ENCODE measurements at regions not wholly inside any gene's neighbourhood (a gene's known extent, or its start where the extent isn't known, plus 50 kb on each side); places are given as distances from the start of the nearest gene placed in this dataset.

DNA sequence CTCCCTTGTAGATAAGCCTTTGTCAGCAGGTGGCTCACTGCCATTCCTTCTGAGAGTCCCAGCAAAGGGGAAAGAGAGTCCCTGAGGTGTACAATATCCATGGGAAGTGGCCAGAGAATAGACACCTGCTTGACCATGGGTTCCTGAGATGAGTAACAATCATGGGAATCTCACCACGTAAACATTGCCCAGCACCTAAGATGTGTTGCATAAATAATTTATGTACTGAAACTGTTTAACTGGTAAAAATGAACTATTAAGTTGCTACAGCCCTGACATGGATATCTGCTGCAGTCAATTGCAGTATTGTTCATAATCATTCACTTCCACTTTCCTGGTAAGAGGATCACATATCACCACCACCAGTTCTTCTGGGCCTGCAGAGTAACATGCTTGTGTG is 123.8 kb upstream of the INHBA start:
- DNase-seq: no peak

DNA sequence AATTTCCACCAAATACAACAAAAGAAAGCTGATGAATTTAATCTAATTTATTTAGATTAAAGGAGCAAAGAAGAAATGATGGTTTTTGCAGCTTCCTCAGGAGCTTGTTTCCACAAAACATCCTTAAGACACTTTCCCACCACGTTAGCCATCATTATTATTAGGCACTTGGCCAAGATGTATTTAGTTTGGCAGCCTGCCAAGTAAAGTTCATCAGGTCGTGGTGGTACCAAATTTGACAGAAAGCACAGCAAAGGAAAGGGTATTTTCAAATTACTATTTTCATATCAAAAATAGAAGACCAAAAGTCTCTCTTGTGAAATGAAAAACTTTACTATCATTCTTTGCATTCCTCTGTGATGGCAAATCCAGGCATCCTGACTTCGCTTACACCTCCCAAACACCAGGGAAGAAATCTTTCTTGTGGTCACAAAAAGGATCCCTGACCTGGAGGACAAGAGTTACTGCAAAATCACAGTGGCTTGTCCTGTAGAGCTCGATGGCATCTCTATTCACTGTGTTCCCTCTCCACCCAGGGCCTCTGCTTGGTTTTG is 123.1 kb upstream of the INHBA start:
- DNase-seq: peak; percentile 2

DNA sequence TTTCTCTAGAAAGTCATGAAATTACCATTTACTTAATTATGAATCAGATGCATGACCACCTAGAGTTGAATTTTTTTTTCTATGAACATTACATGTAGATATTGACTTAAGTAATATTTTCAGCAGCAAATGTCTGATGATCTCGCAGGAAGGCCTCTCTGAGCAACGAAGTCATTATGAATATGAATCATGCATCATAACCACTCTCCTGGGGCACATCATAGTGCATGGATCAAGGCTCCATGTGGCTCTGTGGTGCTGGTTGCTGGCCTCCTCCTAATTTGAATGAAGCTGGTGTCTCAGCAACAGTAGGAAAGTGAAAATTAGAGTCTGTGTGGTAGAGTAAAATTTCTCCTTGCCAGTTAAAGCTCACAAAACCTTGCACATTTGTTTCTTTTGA is 121.4 kb upstream of the INHBA start:
- DNase-seq: no peak

DNA sequence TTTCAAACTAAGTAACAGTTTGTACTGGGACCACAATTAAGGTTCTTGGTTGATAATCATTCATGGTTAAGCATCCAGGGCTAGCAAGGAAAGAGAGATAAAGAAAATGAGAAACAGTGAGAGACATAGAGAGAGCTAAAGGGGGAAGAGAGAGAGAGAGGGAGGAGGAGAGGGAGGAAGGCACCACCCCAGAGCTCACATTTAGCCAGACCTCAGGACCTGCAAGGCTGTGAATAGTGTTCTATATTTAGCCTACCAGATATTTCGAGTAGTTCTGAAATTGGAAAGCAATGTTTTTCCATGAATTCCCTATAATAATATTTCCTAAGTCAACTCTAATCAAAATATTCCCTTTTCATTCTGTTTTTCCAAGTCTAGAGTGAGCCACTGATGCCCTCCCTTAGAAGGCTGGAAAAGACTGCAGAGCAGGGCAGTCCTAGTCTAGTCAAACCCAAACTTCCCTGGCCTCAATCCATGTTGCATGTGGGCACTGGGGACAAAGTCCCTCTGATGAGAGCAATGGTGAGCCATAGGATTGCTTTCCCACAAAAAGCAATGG is 119.4 kb upstream of the INHBA start:
- no peak for DNase-seq

DNA sequence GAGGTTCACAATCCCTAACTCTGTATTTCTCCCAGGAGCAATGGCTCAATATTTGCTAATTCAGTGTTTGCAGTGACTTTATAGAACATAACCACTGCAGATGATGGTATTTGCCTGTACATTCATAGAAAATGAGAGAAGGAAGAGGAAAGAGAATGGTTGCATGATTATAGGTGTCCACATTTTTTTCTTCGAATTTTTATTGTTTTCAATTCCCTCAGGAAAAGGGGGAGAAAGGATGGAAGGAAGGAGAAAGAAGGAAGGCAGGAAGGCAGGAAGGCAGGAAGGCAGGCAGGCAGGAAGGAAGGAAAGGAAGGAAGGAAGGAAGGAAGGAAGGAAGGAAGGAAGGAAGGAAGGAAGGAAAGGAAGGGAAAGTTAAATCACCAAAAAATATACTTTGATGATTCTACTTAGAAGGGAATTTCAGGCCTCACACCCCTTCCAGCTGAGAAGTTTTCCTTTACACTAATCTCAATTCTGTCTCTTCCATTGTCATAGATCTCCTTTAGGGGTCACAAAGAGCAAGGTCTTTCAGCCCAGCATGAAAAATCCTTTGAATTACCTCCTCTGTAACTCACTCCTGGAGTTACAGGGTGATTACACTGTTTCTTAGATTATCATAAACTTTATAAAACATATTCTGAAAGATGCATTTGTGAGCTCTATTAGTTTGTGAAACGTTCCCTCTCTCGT is 118.8 kb upstream of the INHBA start:
- no peak for DNase-seq

DNA sequence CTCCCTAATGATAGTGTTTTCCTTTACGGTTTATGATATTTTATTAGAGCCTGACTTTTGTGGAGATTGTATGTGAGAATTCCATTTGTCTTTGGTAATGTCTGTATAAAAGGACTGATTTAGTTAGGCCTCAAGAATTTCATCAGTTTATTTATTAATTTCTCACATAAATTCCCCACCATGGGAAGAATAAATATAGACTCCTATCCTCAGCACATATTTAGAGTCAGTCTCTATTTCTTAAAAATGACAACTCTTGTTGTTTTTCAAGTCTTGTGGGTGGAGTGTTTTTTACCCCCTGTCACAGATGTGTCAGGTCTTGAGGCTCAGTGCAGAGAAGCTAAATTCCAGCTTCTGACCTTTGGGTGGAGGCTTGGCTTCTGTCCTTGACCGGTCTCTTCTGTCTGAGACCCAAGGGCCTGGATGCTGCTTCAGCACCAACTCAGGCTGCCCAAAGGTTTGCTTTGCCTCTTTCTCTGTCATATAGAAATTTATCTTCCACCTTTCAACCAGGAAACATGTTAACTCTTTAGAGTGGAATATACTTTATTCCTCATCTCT is 117.3 kb upstream of the INHBA start:
- no peak for DNase-seq

DNA sequence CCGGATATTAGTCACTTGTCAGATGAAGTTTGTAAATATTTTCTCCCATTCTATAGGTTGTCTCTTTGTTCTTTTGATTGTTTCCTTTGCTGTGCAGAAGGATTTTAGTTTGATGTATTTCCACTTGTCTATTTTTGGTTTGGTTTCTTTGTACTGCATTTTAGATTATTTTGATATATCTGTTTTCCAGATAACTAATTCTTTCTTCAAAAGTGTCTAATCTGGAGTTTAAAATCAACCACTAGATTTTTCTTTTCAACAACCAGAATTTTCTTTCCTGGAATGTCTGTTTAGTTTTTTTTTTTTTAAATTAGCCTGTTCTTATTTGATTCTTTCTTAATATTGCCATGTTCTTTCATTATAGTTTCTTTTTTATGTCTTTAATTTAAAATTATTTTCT is 116.8 kb upstream of the INHBA start:
- no peak for DNase-seq

DNA sequence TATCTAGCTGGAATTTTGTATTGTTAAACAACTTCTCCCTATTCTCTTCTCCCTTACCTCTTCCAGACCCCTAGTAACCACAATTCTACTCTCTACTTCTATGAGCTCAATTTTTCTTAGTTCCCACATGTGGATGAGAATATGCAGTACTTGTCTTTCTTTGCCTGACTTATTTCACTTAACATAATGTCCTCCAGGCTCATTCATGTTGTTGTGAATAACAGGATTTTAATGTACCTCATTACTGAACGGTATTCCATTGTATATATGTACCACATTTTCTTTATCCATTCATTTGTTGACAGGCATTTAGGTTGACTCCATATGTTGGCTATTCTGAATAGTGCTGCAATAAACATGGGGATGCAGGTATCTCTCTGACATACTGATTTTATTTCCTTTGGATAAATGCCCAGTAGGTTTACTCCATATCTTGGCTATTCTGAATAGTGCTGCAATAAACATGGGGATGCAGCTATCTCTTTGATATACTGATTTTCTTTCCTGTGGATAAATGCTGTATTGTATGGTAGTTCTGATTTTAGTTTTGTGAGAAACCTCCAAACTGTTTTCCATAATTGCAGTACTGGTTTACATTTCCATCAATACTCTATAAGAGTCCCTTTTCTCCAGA is 116.0 kb upstream of the INHBA start:
- DNase-seq: no peak

DNA sequence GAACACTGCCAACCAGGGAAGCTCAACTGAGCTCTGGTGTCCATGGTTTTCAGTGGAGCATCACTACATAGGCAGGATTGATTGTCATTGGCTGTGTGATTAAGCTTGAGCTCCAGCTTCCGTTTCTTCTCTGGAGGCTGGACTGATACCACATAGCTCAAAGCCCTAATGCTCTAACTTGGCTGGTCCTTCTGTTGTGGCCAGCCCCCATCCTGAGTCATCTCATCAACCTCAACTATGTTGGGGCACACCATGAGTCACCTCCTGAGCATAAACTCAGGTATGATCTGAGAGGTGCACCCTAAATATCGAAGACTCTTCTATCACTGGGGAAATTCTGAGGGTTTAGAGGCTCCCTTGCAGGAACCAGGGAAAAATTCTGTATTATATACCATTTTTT is 114.5 kb upstream of the INHBA start:
- DNase-seq: no peak

DNA sequence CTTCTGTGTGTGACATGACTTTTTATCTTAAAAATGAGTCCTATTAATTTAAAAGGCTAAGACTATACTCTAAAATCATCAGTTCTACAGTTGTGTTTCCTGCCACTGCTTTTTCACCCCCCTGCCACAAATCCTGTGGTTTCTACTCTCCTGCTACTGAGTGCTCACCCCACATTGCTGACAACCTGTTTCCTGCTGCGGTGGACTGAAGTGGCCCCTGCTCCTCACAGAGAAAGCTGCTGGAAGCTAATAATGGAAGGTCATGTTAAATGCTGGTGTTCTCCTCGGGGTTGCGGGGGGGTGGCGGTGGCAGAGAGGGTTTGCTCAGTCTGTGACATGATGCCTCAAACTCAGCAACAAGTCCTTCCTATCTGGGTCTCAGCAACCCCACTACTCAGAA is 113.2 kb upstream of the INHBA start:
- DNase-seq: no peak

DNA sequence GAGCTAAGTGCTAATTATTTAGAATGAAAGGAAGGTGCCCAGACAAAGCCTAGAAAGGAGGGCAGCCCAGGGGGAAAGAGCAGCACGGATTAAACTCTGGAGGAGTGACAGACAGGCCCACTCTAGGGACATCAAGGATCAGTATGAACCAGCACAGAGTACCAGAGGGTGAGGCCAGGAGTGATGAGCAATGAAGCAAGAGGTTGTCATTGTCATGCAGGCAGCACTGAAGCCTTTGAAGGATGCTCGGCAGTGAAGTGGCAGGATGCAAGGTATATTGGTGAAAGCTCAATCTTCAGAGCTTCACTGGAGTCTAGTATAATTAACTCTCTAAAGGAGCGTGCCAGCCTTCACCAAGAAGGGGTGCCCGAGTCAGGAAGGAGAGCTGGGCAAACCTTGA is 112.0 kb upstream of the INHBA start:
- DNase-seq: no peak

DNA sequence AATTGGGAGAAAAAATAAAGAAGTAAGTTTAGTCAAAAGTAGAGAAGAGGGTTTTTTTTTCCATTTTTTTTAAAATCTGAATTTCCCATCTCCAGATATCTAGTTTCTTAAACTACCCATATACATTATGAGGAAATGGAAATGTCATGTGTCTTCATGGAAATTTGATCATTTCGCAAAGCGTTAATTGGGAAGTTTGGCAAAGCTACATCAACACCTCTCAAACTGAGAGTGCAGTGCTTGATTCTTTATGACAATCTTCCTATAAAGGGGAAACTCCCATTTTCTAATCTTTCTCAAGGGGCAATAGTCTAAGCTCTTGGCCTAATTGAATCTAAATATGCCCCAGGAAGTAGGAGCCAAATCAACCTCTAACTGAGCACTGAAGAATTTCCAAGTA is 110.4 kb upstream of the INHBA start:
- no peak for DNase-seq

DNA sequence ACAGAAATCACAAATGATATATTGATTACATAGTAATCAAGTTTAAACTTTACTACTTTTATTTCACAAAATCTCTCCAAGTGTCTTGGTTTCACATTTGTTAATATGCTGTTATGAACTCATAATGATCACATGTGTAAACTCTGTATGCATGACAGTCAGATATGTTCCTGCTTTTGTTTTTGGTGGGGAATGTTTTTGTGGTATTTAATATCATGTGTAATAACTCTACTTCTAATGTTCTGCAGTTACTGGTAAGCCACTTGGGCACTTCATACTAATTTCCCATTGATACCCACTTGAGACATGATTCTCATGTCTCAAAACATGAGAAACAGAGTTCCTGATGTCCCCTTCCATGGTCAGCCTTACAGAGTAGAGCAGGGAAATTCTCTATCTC is 109.1 kb upstream of the INHBA start:
- no peak for DNase-seq

DNA sequence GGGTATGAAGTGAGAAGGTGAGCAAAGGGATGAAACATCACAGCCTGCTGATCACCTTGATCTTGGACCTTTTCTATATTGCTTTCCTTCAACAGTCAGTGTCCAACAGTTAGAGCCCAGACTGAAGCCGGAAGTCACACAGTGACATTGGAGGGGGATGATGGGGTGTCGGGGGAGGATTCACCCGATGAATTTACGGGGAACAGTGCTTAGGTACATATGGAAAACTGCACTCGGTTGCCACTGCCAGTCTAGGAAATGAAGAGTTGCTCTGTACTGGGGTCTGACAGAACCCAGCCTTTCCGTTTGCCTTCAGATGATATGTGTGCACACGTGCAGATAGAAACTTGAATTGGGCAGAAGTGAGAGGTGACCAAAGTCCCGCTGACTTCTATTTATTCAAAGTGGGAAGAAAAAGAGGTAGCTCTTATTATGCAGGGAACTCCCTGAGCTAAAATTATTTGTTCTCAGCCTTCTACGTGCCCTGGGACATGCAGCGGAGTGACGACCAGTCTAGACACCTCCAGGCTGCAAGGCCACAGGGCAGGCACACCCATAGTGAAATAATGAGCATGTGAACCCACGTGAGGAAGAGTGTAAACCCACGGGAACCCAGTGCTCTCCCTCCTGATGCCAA is 107.2 kb upstream of the INHBA start:
- DNase-seq: no peak

DNA sequence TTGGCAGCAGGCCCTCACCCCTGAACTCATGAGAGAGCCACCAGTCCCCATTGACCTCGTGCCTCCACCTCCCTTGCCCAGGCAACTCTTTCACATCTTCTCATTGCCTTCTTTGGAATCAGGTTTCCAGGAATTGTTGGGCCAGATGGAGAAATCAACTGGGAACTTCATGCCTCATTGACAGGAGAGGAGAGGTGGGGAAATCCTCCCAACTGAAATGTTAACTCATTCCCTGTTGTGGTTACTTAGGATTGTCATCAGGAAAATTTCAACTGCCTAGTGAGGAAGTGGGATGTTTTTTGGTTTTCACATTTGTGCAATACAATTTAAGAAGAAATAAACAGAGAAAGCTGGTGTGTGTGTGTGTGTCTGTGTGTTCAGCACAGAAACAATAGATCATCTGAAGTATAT is 106.6 kb upstream of the INHBA start:
- DNase-seq: no peak

DNA sequence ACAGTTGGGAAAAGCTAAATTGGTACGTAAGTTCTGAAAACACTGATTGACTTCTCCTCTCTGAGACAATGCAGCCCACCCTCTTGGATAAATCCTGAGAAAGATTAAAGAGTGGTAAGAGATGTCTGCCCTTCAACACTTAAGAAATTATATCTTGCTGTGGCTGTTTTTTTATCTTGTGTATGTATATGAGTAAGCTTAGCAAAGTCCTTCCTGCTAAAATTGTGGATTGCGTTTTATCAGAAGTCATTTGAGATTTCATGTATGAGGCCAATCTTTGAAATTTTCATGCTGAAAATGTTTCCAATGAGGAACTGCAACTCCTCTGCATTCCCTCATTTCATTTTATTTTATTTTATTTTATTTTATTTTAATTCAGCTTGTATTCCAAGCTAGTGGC is 106.2 kb upstream of the INHBA start:
- no peak for DNase-seq

DNA sequence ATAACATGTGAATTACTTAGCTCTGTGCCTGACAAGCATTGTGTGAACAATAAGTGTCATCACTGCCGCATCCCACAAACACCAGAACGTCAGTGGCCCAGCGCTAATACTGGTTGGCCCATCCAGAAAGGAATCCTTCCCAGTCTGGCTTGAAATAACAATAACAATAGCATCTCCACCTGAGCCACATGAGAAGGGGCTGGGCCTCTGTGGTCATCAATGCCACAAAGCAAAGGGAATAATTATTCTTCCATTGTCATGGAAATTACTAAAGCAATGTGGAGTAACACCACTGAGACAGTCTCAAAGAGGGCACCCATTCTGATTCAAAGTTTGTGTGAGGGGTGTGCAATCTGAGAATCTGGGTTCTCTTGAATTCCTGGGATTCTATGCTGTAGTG is 105.7 kb upstream of the INHBA start:
- DNase-seq: no peak

DNA sequence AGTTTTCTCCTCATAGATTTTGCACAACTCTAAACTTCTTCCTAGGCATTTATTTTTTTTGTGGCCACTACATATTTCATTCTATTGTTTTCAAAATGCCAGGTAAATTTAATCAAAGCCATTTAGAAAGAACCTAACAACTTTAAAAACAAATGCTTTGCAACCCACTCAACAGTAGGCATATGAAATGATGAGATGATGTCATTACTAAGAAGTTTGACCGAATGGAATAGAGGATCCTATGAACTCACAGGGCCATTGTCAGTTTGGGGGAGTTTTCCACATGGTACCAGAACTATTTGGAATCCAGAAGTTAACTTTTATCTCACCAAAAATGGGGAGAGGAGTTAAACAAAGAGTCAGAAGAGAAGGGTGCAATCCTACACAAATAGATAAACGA is 100.7 kb upstream of the INHBA start:
- no peak for DNase-seq

DNA sequence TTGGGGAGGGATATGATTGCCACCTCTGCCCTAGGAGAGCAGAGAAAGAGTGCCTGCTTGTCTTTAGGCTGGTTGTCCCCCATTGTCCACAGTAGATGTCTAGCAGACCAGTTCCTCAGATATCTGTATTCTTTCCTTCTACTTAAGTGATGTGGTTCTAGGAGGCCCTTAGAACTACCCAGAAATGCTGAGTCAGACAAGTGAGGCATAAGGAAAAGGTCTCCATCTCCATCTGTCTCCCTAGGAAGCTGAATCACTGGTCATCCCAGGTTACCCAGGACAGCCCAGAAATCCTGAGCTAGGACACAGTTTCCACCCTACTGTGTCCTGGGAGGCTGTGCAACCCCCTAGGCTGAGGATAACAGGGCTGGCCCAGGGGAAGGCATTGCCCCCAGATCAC is 93.4 kb upstream of the INHBA start:
- no peak for DNase-seq

DNA sequence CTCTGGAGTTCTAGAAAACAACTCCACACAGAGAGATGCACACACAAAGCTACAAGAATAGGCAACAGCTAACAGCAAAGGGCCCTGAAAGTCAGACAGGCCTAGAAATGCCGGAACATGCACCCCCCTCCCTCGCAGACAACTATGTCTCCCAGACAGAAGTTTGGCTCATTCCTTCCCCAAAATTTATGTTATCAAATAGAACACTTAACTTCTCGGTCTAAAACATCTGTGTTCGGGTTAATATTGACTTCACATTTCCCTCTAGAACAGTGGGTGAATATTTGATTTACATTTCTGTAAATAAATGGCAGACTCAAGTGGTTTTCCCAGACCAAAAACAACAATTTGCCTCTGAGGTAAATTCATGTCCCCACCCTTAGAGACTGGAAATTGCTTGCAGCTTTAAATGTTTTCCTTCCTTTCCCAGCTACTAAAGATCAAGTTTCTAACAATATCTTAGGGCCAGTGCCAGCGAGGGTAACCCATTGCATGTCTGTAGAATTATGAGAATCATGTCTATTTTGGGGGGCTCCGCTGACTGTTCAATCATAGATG is 92.5 kb upstream of the INHBA start:
- no peak for DNase-seq

DNA sequence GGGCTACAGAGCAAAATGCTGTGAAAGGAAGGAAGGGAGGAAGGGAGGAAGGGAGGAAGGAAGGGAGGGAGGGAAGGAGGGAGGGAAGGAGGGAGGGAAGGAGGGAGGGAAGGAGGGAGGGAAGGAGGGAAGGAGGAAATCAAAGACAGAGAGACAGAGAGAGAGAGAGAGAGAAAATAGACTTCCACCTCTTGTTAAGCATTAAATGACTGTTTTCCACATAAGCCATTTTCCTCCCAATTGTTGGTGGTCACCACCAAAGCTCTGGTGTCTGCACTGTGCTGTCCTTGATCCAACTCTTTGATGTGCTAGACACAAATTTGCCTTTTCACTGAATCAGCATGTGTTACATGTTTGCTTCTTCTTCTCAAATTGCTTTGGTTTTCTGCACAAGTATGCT is 90.7 kb upstream of the INHBA start:
- DNase-seq: no peak

DNA sequence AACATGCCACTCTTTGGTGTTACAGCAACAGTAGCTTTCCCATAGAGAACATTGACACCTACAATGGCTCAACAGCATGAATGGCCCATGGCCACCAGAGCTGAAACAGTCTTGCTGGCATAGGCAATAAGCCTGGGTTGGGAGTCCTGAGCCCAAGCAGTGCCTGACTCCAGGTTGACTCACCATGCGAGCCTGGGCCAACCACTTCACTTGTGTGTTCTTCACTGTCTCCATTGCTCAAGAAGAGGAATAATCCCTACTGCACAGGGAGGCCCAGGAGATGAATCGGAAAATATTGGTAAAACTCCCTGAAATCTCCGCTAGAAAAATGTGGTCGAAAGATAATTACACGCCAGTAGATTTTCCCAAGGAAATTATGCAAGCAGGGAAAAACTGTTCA is 89.2 kb upstream of the INHBA start:
- no peak for DNase-seq

DNA sequence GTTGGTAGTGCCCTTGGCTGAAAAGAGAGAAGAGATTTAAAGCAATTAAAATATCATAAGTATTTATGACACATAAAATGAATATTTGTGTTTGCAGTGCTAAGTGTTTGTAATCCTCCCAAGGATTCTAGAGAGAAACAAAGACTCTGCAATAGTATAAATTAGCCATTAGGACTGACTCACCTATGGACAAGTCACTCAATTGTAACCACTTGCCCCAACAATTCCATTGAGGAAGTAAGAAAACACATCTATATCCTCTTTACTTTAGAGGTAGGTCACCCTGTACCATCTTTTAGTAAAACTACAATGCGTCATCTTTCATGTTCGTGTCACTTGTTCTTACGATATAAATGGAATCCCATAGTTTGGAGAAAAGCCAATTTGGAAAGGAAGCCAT is 85.7 kb upstream of the INHBA start:
- no peak for DNase-seq

Data from NCI-H2029 treated with DMSO at 0.1 percent for 48 hours (cell line).